ENCODE measurements at regions not wholly inside any gene's neighbourhood (a gene's known extent, or its start where the extent isn't known, plus 50 kb on each side); places are given as distances from the start of the nearest gene placed in this dataset.

- intact Hi-C loops (cut with DNase I): no loop called here
- 80 to 82% (median 81%) methylated on average over 8 of the region's 8 CpGs for WGBS, 3 donors
- no peaks in the 10 kb centered on the region for H3K9me3 ChIP-seq
- H3K27ac ChIP-seq: no peak overlapping the region
- no peak overlapping the region for H3K4me3 ChIP-seq
- H3K36me3 ChIP-seq (ENCODE audit: insufficient read depth in 1 of 2, low read depth in 1 of 2): no peaks in the 10 kb centered on the region
- H3K27me3 ChIP-seq (ENCODE audit: insufficient read depth in 3 of 3, low read length in 2 of 3): peaks cover 0 to 3% (median 0%) of the 10 kb centered on the region in 3 donors
- TF ChIP-seq CTCF (IDR thresholded peaks at IDR 0.05): no peak
- H3K4me1 ChIP-seq: no peaks in the 10 kb centered on the region
- DNase-seq (peak; percentile 49 to 70), ATAC-seq (peak in 2 of 4 donors; percentile 12 to 45)
These were observed 114.0 kb downstream of the CYP26B1 start for GRCh38 chr2:72033636-72034035.

GRCh38 chr2:72032481-72033041 is 115.1 kb downstream of the CYP26B1 start:
- ATAC-seq: no peak
- Histone ChIP-seq H3K27me3 (ENCODE audit: insufficient read depth in 3 of 3, low read length in 2 of 3) (no peaks in the 10 kb centered on the region), H3K27ac (no peak overlapping the region), H3K9me3 (no peaks in the 10 kb centered on the region), H3K36me3 (ENCODE audit: insufficient read depth in 1 of 2, low read depth in 1 of 2) (no peaks in the 10 kb centered on the region), H3K4me3 (no peak overlapping the region), H3K4me1 (no peaks in the 10 kb centered on the region)
- 85 to 87% (median 87%) methylated on average over 13 of the region's 13 CpGs for WGBS, 3 donors
- intact Hi-C loops (cut with DNase I): no loop called here
- no peak for TF ChIP-seq CTCF (IDR thresholded peaks at IDR 0.05)
- no peak for DNase-seq

- 76 to 82% (median 80%) methylated on average over 16 of the region's 16 CpGs for WGBS, 3 donors
- no peak overlapping the region for H3K4me3 ChIP-seq
- no peaks in the 10 kb centered on the region for H3K9me3 ChIP-seq
- H3K27ac ChIP-seq: no peak overlapping the region
- intact Hi-C loops (cut with DNase I): no loop called here
- no peaks in the 10 kb centered on the region for H3K4me1 ChIP-seq
- H3K27me3 ChIP-seq (ENCODE audit: insufficient read depth in 3 of 3, low read length in 2 of 3): no peaks in the 10 kb centered on the region
- TF ChIP-seq CTCF (IDR thresholded peaks at IDR 0.05): no peak
- no peaks in the 10 kb centered on the region for H3K36me3 ChIP-seq (ENCODE audit: insufficient read depth in 1 of 2, low read depth in 1 of 2)
- ATAC-seq: no peak
- no peak for DNase-seq
These were observed 116.1 kb downstream of the CYP26B1 start for GRCh38 chr2:72031346-72032110.

GRCh38 chr2:72028996-72029395 is 118.7 kb downstream of the CYP26B1 start:
- intact Hi-C loops (cut with DNase I): loop anchor here in 1 of 2 donors (10.0 kb wide), 1 partner anchor 106 kb away; no protein-coding TSS in a partner anchor
- TF ChIP-seq CTCF (IDR thresholded peaks at IDR 0.05): no peak
- ATAC-seq: no peak
- H3K36me3 ChIP-seq (ENCODE audit: insufficient read depth in 1 of 2, low read depth in 1 of 2): no peaks in the 10 kb centered on the region
- H3K4me1 ChIP-seq: no peaks in the 10 kb centered on the region
- H3K9me3 ChIP-seq: no peaks in the 10 kb centered on the region
- no peak for DNase-seq
- H3K27ac ChIP-seq: no peak overlapping the region
- no peaks in the 10 kb centered on the region for H3K27me3 ChIP-seq (ENCODE audit: insufficient read depth in 3 of 3, low read length in 2 of 3)
- WGBS, 3 donors: 54 to 76% (median 73%) methylated on average over 5 of the region's 5 CpGs
- no peak overlapping the region for H3K4me3 ChIP-seq

Data from psoas muscle (tissue), 7 donors.